ENCODE measurements at regions not wholly inside any gene's neighbourhood (a gene's known extent, or its start where the extent isn't known, plus 50 kb on each side); places are given as distances from the start of the nearest gene placed in this dataset.

DNA sequence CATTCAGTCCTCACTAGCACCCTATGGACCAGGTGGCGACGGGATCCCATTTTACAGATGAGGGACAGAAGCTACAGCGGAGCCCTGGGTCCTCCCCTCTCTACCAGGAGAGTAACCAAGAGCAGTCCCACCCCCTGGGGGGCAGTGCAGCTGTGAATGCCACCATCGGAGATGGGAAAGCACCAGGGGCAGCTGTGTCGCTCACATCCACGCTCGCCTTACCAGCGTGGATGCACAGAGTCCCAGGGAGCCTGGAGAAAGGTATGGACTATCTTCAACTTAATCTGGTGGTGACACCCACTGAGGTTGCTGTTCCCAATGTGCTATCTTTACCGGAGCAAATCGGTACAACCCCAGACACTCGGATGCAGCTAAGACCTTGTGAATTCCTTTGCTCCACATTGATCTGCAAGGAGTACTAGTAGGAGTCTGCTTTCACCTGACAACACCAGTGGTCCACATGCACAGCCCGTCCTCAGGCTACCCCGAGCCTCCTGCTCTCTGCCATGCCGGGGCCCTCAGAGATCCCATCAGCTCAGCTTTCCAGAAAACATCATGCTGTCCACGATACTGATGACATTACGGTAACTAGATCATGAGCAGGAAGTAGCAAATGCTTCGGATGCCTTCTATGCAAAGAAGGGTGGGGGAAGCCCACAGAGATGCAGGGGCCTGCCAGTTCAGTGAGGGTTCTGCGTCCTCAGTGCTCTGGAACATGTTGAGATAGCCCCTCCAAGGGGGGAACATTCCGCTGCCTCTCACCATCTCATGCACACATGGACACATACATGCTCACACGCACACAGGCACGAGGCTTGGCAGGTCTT lies 126.0 kb downstream of the CTTN start:
- TF ChIP-seq CTCF (IDR thresholded peaks at IDR 0.05), result no peak
- TF ChIP-seq POLR2A (IDR thresholded peaks at IDR 0.05), result no peak

All from thyroid gland (tissue), 4 donors.